Activated CD8-positive, alpha-beta memory T cell treated with anti-CD3 and anti-CD28 coated beads, Interleukin-2, amount 50 U/mL, for 1 hour (primary cell): ENCODE measurements at regions not wholly inside any gene's neighbourhood (a gene's known extent, or its start where the extent isn't known, plus 50 kb on each side); places are given as distances from the start of the nearest gene placed in this dataset.

ENCODE experiments used
- DNase-seq: peaks from one replicate; pipeline ENCODE4 v3.0.0-alpha.2; 2020; ENCODE audit errors: extremely low read depth

DNA sequence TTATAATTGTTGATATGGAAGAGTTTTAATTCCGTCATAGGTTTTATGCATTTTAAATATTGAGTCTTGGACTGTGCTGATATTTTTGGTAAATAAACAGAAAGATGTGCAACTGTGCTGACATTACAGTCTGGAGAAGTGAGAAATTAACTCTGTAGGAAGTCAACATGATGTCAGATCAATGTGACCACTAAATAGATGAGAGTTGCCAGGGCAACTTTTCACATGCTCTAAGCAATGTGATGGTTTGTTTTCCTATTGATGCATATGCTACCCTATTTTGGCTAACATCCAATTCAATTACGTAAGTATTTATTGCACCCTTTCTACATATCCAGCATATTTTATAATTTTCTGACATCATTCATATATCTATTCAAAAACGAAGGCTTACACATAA lies 1109.3 kb downstream of the TSN start:
- DNase-seq, result no peak

DNA sequence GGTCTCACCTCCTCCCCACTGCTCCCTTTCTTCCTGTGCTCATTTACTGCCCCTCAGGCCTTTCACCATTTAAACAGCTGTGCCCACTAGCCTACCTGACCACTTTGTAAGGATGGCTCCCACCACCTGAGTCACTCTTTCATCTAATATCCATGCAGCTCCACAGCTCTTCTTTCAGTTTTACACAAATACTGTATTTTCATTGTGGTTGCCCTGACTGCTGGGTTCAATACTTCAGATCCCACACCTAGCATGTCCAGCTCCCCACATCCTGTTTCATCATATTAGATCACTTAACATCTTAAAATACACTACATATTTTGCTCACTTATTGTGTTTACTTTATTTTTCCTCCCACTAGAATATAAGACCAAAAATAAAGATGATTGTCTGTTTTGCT lies 1110.6 kb downstream of the TSN start:
- DNase-seq, result no peak

DNA sequence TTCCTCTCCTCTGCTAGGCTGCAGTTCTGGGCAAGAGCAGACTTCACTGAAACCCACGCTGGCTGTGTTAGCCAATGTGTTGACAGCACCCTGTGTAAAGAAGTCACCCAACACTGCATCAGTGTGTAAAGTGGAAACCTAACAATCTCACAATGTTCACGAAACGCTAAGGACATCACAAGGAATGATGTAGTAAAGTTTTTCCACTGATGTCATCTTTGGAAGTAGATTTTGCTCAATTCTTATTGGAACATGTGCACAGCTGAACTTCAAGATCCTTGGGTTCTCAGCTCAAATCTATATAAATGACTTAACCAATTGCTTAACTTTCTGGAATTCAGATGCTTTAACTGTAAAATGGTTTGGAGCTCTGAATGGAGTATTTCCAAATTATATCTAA lies 1112.5 kb downstream of the TSN start:
- DNase-seq, result no peak

DNA sequence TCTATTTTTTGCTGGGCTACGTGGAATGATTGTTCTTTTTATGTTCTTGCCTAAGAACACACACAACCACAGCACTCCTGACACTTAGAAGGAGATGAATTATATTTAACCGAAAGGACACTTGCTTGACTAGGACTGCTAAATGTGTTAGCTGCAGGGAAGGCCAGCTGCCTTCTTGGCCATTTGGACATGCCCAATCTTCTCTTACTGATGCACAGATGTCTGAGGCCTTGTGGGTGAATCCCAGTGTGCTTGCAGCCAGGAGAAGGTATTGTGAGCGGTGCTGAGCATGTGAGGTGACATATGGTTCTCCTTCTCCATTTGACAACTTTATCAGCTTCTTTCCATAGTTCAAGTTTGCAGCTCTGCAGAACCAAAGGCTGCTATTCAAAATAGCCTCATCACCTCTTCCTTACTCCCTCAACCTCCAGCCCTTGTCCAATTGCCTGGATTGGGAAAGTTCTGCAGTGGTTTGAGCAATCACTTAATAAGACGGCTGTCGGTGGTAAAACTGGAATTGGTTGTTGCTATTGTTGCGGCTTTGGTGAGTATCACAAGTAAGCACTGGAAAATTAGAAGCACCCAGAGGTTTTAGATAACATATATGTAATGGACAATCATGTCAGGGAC lies 1113.3 kb downstream of the TSN start:
- no peak for DNase-seq

DNA sequence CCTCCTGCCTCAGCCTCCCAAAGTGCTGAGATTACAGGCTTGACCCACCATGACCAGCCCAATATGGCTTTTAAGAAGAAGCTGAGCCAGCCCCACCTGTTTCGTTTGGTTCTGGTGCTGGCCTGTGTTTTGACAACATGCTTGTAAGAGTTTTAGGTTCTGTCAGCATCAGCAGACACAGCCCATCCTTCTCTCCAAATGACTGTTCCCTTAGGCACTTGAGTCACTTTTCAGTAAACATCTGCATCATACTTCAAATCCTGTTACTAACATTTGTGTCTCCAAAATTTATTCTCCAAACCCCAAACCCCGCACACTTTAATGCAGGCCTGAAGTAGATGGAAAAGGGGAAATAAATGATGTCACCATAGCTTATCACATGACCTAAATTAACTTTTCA lies 1118.5 kb downstream of the TSN start:
- DNase-seq, result no peak

DNA sequence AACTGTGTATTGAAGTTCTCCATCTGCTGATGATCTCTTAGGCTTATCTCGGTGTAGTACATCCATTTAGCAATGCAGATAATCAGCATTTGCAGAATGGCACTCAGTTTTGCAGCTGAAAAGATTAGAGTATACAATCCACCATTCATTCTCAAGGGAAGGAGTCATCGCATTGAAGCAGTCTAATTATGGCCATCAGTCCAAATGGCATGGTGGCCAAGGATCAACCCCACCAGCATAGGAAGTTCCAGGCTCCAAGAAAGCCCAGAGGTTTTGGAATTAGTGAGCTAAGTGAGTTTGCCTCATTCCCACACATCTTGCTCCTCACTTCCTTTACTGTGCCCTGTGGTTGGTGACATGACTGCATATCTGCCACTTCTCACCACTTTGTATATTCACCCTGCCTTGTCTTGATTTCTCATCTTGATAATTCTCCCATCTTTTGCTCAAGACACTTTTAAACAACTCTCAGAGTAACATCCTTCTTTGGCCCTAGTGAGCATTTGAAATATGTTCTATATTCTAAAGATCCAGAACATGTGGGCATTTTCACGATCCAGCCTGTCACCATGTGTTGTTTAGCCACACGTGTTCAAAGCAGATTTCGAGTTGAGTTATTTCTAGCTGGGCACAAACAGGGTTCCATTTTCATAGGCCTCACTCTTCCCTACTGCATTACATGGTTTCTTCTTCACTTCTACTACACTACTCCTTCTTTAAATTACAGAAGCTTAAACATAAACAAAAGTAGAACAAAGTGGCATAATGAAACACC lies 1119.8 kb downstream of the TSN start:
- DNase-seq, result no peak

DNA sequence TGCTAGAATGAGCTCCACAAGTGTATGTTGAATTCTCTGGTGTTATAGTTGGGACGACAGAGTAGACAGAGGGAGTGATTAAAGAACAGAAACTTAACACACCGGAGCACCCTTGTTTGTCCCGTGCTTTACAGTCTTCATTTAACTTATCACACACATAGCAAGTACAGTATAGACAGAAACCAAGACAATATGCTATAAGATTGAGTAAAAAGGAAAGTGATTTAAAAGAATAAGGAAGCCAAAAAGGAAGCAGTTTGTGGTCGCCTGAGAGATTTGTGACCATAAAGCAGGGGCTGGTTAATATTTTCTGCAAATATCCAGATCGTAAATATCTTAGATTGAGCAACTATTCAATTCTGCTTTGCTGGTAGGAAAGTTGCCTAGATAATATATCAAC lies 1128.4 kb downstream of the TSN start:
- no peak for DNase-seq

DNA sequence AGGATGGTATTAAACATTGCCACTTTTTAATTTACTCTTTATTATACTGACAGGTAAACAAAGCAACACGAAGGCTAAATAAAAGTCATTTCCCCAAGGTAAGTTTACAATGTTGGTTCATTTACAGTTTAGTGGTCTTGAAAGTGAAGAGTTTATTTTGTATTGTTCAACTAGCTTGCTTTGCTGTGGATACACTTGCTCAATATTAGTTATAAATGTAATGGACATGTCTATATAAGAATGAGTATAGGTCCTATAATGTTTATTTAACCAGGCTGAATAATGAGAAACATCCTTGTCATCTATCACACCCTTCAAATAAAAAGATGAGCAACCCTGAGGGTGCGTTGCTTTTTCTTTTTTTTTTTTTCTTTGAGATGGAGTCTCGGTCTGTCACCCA lies 1129.4 kb downstream of the TSN start:
- DNase-seq, result no peak

DNA sequence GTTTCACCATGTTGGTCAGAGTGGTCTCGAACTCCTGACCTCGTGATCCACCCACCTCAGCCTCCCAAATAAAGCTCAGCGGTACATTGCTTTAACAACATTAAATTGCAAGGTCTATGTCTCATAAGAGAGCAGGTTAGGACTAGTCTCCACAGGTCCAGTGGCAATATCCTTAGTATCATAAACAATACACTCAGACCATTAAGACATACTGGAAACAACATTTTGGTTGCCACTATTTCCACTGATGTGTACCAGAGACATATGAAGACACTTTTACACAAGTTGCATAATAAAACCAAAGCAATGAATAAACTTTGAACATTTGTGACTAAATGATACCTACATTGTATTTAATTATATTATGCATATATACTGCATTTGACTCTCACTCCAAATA lies 1130.0 kb downstream of the TSN start:
- no peak for DNase-seq

DNA sequence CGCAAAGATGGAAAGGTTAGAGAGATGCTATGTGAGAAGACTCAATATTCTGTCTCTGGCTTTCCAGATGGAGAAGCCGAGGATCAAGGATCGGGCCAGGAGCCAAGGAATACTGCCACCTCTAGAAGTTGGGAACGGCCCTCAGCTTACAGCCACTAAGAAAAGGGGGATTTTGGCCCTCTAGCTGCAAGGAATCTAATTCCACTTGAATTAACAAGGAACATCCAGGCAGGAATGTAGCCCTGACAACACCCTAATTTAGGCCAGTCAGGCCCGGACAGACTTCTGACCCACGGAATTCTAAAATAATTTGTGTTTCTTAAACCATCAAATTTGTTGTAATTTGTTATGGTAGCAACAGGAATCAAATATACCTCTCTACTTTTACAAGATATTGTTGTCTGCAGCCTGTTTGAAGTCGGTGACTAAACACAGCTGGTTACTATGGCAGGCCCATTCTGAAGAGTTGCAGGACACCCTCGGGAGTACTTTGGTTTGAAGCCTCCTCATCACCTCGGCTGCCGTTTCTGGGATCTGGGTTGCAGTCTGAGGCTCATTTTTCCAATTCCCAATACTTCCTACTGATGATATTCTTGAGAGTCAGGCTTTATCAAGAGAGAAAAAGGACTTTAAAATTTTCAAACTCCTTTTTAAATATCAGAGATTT lies 1131.2 kb downstream of the TSN start:
- no peak for DNase-seq

DNA sequence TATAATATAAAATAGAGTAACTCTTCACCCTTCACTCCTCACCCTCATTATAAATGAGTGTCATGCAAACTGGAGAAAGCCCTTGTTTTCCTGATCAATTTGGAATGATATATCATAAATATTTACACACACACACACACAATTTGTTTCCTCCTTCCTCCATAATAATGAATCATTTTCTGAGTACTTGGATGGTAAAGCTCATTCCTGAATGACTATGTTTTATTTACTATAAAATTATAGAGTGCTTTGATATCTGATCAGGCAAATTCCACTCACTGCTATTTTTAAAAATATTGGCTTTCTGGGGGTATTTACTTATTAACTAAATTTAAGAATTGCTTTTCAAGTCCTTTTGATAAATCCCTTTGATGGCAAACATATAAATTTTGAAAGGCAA lies 1125.5 kb upstream of the CNTNAP5 start:
- DNase-seq, result no peak

DNA sequence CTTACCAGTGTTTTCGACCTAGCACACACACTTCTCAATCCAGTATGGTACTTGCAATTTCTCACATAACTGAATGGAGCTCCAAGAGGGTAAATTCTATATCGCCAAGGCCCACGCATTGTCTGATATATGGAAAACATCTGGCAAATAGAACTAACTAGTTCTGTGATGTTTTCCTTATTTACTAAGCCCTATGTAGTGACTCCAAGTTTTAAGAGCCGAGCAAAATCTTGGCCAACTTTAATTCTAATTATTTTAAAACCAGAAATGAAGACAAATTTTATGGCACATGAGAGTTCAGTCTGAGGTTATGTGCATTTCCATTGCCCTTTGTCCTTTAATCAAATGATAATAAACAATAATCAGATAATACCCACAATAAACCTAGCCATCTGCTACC lies 1119.7 kb upstream of the CNTNAP5 start:
- DNase-seq, result no peak

DNA sequence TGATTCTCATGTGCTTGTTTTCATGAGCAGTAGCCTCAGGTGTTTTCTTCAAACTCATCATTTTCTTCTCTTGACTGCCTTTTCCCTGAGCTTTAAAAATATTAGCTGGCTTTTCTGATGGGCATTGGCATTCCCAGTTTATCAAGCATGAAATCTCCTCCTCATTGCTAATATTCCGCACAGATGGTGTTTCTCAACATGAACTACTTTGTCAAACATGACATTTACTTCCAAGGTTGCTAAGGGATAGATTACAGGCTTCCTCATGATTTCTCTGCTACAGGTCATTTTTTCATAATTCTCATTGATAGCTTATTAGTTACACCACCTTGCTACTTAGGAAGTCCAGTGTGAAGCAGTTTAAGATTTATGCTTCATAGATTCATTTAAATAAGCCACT lies 1116.9 kb upstream of the CNTNAP5 start:
- no peak for DNase-seq

DNA sequence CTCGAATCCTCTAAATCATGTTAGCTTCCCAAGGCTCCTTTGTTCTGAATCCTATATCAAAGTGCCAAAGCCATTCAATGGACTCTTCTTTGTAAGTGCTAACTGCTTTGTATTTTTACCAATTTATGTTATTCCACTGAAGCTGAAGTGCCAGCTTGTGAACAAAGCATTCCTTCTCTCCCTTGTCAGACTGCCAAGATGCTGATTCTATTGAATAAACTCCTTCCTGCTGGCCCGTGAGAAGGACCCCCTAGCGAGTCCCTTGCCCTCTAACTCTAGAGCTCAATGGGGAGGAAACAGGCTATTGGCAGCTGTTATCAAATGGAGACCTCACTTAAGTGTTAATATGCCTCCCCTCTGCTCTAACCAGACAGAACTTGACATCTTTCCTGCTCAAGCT lies 1097.9 kb upstream of the CNTNAP5 start:
- DNase-seq, result no peak

DNA sequence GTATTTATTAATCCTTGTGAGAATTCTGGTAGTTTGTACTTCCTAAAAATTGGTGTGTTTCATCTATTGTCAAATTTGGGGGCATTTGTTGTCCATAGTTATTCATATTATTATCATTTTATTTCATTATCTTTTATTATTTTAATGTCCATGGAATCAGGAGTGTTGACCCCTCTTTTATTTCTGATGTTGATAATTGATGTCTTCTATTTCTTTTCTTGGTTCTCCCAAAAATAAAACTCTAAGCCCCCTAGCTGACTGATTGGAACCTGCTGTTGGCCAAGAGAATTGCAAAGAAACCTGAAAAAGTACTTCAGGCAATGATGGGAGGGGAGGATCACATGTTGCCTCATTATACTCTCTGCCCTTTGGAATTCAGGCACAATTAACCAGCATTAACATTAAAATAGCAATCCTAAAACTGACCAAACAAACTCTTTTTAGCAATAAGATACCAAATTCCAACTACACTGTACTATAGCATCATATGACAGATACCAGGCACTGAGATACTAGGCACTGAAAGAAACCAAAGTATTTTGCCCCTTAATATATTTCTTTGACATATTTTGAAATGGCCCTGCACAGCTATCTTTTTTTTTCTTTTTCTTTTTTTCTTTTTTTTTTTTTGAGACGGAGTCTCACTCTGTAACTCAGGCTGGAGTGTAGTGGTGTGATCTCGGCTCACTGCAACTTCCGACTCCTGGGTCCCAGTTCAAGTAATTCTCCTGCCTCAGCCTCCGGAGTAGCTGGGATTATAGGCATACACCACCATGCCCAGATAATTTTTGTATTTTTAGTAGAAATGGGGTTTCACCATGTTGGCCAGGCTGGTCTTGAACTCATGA lies 1097.2 kb upstream of the CNTNAP5 start:
- DNase-seq, result no peak

DNA sequence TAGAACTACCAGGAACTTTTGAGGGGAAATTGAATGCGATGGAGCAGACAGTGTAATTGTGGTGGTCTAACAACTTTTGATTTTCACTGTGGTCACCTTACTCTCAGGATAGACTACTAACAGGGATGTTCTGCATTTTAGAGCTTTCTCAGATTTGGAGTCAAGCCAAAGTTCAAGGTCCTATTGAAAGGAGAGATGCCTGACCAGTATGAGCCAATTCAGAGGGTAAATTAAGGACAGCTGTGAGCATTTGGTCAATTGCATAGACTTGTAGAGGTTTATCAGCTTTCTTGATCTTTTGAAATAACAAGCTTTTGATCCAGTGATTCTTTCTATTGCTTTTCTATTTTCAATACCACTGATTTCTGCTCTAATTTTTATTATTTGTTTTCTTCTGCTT lies 1095.7 kb upstream of the CNTNAP5 start:
- no peak for DNase-seq

DNA sequence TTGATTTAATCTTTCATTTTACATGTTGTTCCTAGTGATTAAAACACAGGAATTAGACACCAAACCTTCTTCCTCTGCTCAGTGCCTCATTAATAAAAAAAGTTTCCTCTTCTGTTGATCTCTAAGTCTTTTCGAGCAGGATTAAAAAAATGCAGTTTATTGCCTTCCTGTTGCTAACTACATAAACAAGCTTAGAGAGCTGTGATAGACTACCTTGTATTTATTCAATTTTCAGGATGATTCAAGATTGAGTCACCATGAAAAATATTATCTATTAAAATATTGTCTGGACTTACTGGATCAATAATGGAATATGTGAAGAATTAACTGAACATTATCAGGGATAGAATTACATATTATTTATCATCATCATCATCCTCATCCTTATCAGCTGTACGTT lies 1089.6 kb upstream of the CNTNAP5 start:
- no peak for DNase-seq

DNA sequence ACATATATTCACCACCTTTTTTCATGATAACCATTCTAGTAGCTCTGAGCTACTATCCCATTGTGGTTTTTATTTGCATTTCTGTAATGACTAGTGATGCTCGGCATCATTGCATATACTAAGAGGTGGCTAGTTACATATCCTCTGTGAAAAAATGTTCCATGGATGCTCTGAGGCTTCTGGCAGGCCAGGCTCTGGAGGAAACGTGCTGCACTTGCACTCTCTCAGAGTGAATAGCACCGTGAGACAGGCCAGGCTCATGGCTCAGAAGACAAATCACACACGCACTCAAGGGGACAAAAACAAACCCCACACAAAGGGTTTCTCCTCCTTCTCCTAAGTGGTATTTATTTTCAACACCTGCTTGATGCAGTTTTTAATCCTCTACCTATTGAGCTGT lies 1085.3 kb upstream of the CNTNAP5 start:
- no peak for DNase-seq

DNA sequence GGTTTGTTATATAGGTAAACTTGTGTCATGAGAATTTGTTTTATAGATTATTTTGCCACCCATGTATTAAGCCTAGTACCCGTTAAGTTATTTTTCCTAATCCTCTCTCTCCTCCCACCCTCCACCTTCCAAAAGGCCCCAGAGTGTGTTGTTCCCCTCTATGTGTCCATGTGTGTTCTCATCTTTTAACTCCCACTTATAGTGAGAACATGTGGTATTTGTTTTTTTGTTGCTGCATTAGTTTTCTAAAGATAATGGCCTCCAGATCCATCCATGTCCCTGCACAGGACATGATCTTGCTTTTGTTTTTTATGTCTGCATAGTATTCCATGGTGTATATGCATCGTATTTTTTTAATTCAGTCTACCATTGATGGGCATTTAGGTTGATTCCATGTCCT lies 1075.6 kb upstream of the CNTNAP5 start:
- DNase-seq, result no peak

DNA sequence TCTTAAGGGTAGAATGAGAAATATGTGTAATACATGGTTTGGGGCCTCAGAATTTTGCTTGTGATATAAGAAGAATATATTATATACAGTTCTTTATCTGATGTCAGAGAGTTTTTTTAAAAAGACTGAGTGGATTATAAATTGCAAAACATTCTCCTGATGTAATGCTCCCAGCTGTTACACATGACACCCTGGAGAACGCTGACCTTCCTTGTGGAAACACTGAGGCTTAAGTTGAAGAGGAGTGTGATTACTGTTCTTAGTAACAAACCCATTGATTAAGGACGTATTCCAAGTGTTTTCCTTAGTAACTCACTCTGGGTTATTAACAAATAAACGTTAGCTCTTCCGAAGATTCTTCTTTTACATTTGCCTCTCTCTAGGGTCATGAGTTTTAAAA lies 1069.3 kb upstream of the CNTNAP5 start:
- no peak for DNase-seq

DNA sequence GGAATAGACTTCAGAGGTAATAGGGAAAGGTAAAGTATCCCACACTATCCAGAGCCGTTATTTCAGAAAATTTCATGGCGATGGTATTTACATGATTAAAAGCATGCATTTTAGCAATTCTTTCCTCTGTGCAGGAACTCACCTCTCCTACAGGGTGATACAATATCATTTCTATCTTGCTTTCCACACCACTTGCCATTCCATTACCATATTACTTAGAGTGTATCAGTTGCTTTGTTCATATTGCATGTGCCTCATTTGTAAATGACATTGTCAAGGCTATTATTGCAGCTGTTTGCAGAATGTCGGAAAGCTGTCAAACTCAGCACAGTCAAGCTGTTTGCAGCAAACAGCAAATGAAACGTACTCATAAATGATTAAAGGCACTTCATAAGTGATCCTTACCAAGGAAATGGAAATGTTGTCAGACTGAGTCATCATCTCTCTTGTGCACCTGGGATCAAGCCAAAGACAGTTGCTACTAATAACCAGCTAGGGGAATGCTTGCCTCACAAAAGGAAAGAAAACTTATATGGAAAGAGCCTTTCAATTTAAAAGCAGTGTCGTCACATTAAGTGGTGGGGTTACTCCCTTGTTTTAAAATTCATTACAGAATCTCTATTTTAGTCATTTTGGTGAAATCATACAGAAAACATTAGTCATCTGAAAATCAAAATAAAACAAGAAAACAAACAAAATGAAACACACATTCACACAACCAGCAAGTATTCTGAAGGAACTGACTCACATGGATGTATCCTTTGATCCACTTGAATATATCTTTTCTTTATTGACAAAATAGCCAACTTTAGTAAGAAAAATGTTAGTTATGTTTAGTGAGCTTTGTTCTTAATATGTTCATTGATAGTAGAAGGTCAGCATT lies 1064.1 kb upstream of the CNTNAP5 start:
- no peak for DNase-seq
